CD4-positive, alpha-beta T cell (primary cell): ENCODE measurements at regions not wholly inside any gene's neighbourhood (a gene's known extent, or its start where the extent isn't known, plus 50 kb on each side); places are given as distances from the start of the nearest gene placed in this dataset.

Experiments used
- ATAC-seq: fragments of 200-7000 bp; cut with Tn5 transposase; one replicate; pipeline ENCODE4 v1.10.0; 2022; ENCODE audit warnings: mild to moderate bottlenecking; ENCODE audit not compliant: poor library complexity
- CTCF ChIA-PET: fragments of 350-600 bp; sonication (Branson Sonifier 250); formaldehyde crosslinking; loops from one replicate; lab custom pipeline; 2021; ENCODE audit warnings: antibody characterized with exemption, inconsistent platforms; lab: Charles Lee
- POLR2A ChIA-PET: fragments of 350-600 bp; sonication (Branson Sonifier 250); formaldehyde crosslinking; loops from one replicate; lab custom pipeline; 2021; ENCODE audit warnings: antibody characterized with exemption, inconsistent platforms; lab: Charles Lee
- DNase-seq, 14 experiments: peaks; one replicate each; pipeline ENCODE4 v3.0.0-alpha.2; 2013 to 2020; ENCODE audit warnings: mixed read lengths in 2 of 14
- H3K27ac ChIP-seq, 2 donors: one replicate each; pipeline versions ENCODE4 v1.5.1 to v1.7.0; 2013; ENCODE audit warnings: low read length in 2 of 2, low read depth in 1 of 2, mild to moderate bottlenecking in 1 of 2
- H3K27me3 ChIP-seq, 2 experiments: 1 replicate in 1 of 2; 2 replicates in 1 of 2; pipeline versions ENCODE4 v1.6.1 to v1.7.0; 2013; ENCODE audit warnings: low read length in 2 of 2, control low read depth in 1 of 2, mild to moderate bottlenecking in 1 of 2, moderate library complexity in 1 of 2; ENCODE audit not compliant: insufficient read depth in 2 of 2, control insufficient read depth in 1 of 2
- H3K36me3 ChIP-seq: one replicate; pipeline ENCODE4 v1.6.1; 2013; ENCODE audit warnings: low read length, control low read depth; ENCODE audit not compliant: insufficient read depth
- H3K4me1 ChIP-seq: one replicate; pipeline ENCODE4 v1.6.1; 2013; ENCODE audit warnings: low read length, control low read depth; ENCODE audit not compliant: insufficient read depth
- H3K4me3 ChIP-seq: one replicate; pipeline ENCODE4 v1.5.1; 2013; ENCODE audit warnings: mild to moderate bottlenecking, low read length, moderate library complexity
- H3K9me3 ChIP-seq, 2 experiments: 1 replicate in 1 of 2; 2 replicates in 1 of 2; pipeline versions ENCODE4 v1.6.1 to v1.7.0; 2013; ENCODE audit warnings: low read length in 2 of 2, mild to moderate bottlenecking in 2 of 2, control low read depth in 1 of 2, moderate library complexity in 1 of 2; ENCODE audit not compliant: control insufficient read depth in 1 of 2, insufficient read depth in 1 of 2
- H3K27ac Mint-ChIP-seq: one replicate; pipeline ENCODE4 v1.8.0; 2020; ENCODE audit warnings: mixed read lengths
- H3K27me3 Mint-ChIP-seq: one replicate; pipeline ENCODE4 v1.8.0; 2021; ENCODE audit warnings: mixed read lengths
- H3K36me3 Mint-ChIP-seq: one replicate; pipeline ENCODE4 v1.8.0; 2021; ENCODE audit warnings: low read depth, mixed read lengths
- H3K4me1 Mint-ChIP-seq: one replicate; pipeline ENCODE4 v1.8.0; 2021; ENCODE audit warnings: low read depth, mixed read lengths
- H3K4me3 Mint-ChIP-seq: one replicate; pipeline ENCODE4 v1.8.0; 2020; ENCODE audit warnings: mild to moderate bottlenecking, mixed read lengths
- H3K9me3 Mint-ChIP-seq: one replicate; pipeline ENCODE4 v1.8.0; 2020; ENCODE audit warnings: mixed read lengths
- intact Hi-C, 2 experiments: fragments of 100-400 bp; cut with DNase I in 1 of 2; cut with micrococcal nuclease in 1 of 2; formaldehyde crosslinking; loops; one replicate each; pipeline versions ENCODE4 v1.15.1 to v1.9.0; 2023 to 2025; cut with DNase I, micrococcal nuclease
- TF ChIP-seq, protein P1 (sequence below): fragments of 200-600 bp; IDR thresholded peaks from one replicate; pipeline ENCODE4 v1.8.0; 2022; ENCODE audit warnings: antibody characterized with exemption, mild to moderate bottlenecking

DNA sequence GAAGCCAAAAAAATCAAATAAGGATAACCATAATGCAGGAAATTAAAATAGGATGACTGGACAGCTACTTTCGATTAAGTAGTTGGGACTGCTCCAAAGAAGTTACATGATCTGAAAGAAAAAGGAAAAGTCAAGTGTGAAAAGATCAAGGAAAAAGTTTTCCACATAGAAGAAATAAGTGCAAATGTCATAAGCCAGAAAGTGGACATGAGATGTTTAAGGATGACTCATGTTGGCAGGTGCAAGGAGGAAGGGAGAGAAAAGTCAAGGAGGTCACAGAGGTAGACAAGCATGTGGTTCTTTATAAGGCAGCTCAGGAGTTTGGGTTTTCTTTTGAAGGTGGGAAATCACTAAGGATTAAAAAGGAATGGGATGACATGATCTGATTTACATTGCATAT lies 89.8 kb upstream of the GPRIN3 start:
- H3K36me3 ChIP-seq: no peaks in the 10 kb centered on the region
- intact Hi-C loops: no loop called here

DNA sequence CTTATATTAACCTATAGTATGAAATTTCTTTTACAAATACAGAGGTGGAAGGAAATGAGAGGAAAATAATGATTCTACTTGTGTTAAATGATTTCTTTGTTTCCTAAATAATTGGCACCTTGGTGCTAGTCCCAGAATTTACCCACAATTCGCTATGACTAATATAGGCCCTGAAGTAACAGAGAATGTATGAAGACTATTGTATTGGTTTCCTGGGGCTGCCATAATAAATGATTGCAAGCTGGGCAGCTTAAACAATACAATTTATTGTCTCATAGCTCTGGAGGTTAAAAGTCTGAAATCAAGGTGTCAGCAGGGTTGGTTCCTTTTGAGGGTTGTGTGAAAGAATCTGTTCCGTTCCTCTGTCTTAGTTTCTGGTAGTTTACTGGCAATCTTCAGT lies 74.8 kb upstream of the GPRIN3 start:
- Mint-ChIP-seq H3K4me3 (no peak overlapping the region), H3K27me3 (no peaks in the 10 kb centered on the region), H3K27ac (no peak overlapping the region), H3K4me1 (no peaks in the 10 kb centered on the region), H3K9me3 (no peaks in the 10 kb centered on the region), H3K36me3 (no peaks in the 10 kb centered on the region)
- TF ChIP-seq, protein P1, sequence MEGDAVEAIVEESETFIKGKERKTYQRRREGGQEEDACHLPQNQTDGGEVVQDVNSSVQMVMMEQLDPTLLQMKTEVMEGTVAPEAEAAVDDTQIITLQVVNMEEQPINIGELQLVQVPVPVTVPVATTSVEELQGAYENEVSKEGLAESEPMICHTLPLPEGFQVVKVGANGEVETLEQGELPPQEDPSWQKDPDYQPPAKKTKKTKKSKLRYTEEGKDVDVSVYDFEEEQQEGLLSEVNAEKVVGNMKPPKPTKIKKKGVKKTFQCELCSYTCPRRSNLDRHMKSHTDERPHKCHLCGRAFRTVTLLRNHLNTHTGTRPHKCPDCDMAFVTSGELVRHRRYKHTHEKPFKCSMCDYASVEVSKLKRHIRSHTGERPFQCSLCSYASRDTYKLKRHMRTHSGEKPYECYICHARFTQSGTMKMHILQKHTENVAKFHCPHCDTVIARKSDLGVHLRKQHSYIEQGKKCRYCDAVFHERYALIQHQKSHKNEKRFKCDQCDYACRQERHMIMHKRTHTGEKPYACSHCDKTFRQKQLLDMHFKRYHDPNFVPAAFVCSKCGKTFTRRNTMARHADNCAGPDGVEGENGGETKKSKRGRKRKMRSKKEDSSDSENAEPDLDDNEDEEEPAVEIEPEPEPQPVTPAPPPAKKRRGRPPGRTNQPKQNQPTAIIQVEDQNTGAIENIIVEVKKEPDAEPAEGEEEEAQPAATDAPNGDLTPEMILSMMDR: no peak
- Histone ChIP-seq H3K4me3 (no peak overlapping the region), H3K9me3 (no peaks in the 10 kb centered on the region), H3K36me3 (no peaks in the 10 kb centered on the region), H3K4me1 (no peaks in the 10 kb centered on the region), H3K27ac (no peak overlapping the region), H3K27me3 (no peaks in the 10 kb centered on the region)
- DNase-seq (no peak), ATAC-seq (no peak)
- ChIA-PET POLR2A (no interaction called here), CTCF (no interaction called here)
- intact Hi-C loops: no loop called here

More for the DNA sequence above, 89.8 kb upstream of the GPRIN3 start:
- Histone ChIP-seq H3K4me1 (no peaks in the 10 kb centered on the region), H3K27me3 (no peaks in the 10 kb centered on the region), H3K9me3 (no peaks in the 10 kb centered on the region), H3K27ac (no peak overlapping the region), H3K4me3 (no peak overlapping the region)
- no peak for DNase-seq
- Mint-ChIP-seq H3K4me3 (no peak overlapping the region), H3K36me3 (no peaks in the 10 kb centered on the region), H3K9me3 (no peaks in the 10 kb centered on the region), H3K4me1 (no peaks in the 10 kb centered on the region), H3K27ac (no peak overlapping the region), H3K27me3 (no peaks in the 10 kb centered on the region)
- TF ChIP-seq, protein P1: no peak
- ChIA-PET POLR2A (no interaction called here), CTCF (interaction anchor here (0.9 to 1.5 kb wide), 3 partner anchors 16 to 171 kb away, joined by 3 read pairs; no protein-coding TSS in a partner anchor)
- ATAC-seq: no peak

DNA sequence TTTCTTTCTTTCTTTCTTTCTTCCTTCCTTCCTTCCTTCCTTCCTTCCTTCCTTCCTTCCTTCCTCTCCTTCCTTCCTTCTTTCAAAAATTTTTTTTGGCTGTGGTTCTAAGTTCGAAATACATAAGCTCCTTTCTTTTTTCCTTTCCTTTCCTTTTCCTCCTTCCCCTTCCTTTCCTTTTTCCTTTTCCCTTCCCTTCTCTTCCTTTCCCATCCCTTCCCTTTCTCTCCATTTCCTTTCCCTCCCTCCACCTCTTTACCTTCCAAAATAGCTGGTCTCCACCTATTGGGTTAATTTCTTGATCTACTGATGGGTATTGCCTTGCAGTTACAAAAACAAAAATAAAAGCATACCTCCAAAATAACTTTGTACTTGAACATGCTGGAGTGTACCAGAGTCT lies 73.4 kb upstream of the GPRIN3 start:
- H3K4me3 ChIP-seq: no peak overlapping the region
- no peak overlapping the region for H3K27ac Mint-ChIP-seq
- H3K9me3 Mint-ChIP-seq: no peaks in the 10 kb centered on the region
- H3K36me3 ChIP-seq: no peaks in the 10 kb centered on the region
- no peaks in the 10 kb centered on the region for H3K27me3 ChIP-seq
- intact Hi-C loops: no loop called here
- H3K4me3 Mint-ChIP-seq: no peak overlapping the region
- TF ChIP-seq, protein P1: no peak
- H3K27ac ChIP-seq: no peak overlapping the region
- H3K4me1 Mint-ChIP-seq: no peaks in the 10 kb centered on the region
- DNase-seq (no peak), ATAC-seq (no peak)
- no peaks in the 10 kb centered on the region for H3K27me3 Mint-ChIP-seq
- no peaks in the 10 kb centered on the region for H3K9me3 ChIP-seq
- H3K4me1 ChIP-seq: no peaks in the 10 kb centered on the region
- no peaks in the 10 kb centered on the region for H3K36me3 Mint-ChIP-seq
- POLR2A ChIA-PET: no interaction called here
- CTCF ChIA-PET: interaction anchor here (1.4 kb wide), 1 partner anchor 17 kb away, joined by 3 read pairs; no protein-coding TSS in a partner anchor
